HepG2 (cell line): ENCODE measurements at regions not wholly inside any gene's neighbourhood (a gene's known extent, or its start where the extent isn't known, plus 50 kb on each side); places are given as distances from the start of the nearest gene placed in this dataset.
A peak's percentile ranks its signal among the peaks of the same experiment; 100 is the strongest.

Source experiments
- ATM ChIP-seq: fragments of 450-650 bp; IDR thresholded peaks from 2 replicates; pipeline ENCODE4 v1.7.1; 2017; ENCODE audit warnings: mild to moderate bottlenecking, borderline replicate concordance
- DNMT1 ChIP-seq: sonication (generic); formaldehyde crosslinking; IDR thresholded peaks from 2 replicates; pipeline ENCODE4 v1.5.1; 2020; ENCODE audit warnings: mild to moderate bottlenecking, missing genetic modification reagents
- JARID2 ChIP-seq: sonication (generic); formaldehyde crosslinking; IDR thresholded peaks from 2 replicates; pipeline ENCODE4 v1.8.1; 2023; ENCODE audit warnings: missing genetic modification reagents, inconsistent platforms; ENCODE audit not compliant: insufficient replicate concordance
- JUN ChIP-seq: sonication (generic); formaldehyde crosslinking; IDR thresholded peaks from 2 replicates; pipeline ENCODE4 v1.4.0; 2020; ENCODE audit warnings: mild to moderate bottlenecking, missing genetic modification reagents
- LCORL ChIP-seq, 2 experiments: fragments of 450-650 bp in 1 of 2; sonication (generic) in 1 of 2; formaldehyde crosslinking in 1 of 2; IDR thresholded peaks; 2 replicates each; pipeline versions ENCODE4 v1.5.0 to v1.6.1; 2017 to 2020; ENCODE audit warnings: antibody characterized with exemption in 1 of 2, missing genetic modification reagents in 1 of 2
- SMAD9 ChIP-seq: sonication (generic); formaldehyde crosslinking; IDR thresholded peaks from 2 replicates; pipeline ENCODE4 v1.5.1; 2020; ENCODE audit warnings: mild to moderate bottlenecking, missing genetic modification reagents
- TMF1 ChIP-seq: sonication (generic); formaldehyde crosslinking; IDR thresholded peaks from 2 replicates; pipeline ENCODE4 v1.8.1; 2022; ENCODE audit warnings: low read depth, missing genetic modification reagents
- ZBTB3 ChIP-seq: sonication (generic); formaldehyde crosslinking; IDR thresholded peaks from 2 replicates; pipeline ENCODE4 v1.4.0; 2020; ENCODE audit warnings: low read depth, mild to moderate bottlenecking, moderate library complexity, missing genetic modification reagents, borderline replicate concordance
- ZMYM4 ChIP-seq: sonication (generic); formaldehyde crosslinking; IDR thresholded peaks from 2 replicates; pipeline ENCODE4 v1.8.1; 2023; ENCODE audit warnings: mild to moderate bottlenecking, missing genetic modification reagents
- ZNF234 ChIP-seq: sonication (generic); formaldehyde crosslinking; conservative IDR thresholded peaks from 2 replicates; pipeline ENCODE4 v1.5.1; 2020; ENCODE audit warnings: mild to moderate bottlenecking, missing genetic modification reagents
- ZNF30 ChIP-seq: sonication (generic); formaldehyde crosslinking; IDR thresholded peaks from 2 replicates; pipeline ENCODE4 v1.5.0; 2020; ENCODE audit warnings: mild to moderate bottlenecking, missing genetic modification reagents
- ZNF644 ChIP-seq: IDR thresholded peaks from 2 replicates; pipeline ENCODE4 v1.6.1; 2016; ENCODE audit warnings: low read depth
- ZNF83 ChIP-seq: sonication (generic); formaldehyde crosslinking; IDR thresholded peaks from 2 replicates; pipeline ENCODE4 v1.4.0; 2020; ENCODE audit warnings: missing genetic modification reagents, mild to moderate bottlenecking, borderline replicate concordance
- TF ChIP-seq, protein P1 (sequence below), 2 experiments: sonication (generic) in 1 of 2; formaldehyde crosslinking in 1 of 2; IDR thresholded peaks; 2 replicates each; pipeline versions ENCODE4 v1.4.0 to v1.6.1; 2016 to 2020; ENCODE audit warnings: borderline replicate concordance in 1 of 2, low read depth in 1 of 2, mild to moderate bottlenecking in 1 of 2, missing genetic modification reagents in 1 of 2
- TF ChIP-seq, protein P2 (sequence below): sonication (generic); formaldehyde crosslinking; IDR thresholded peaks from 2 replicates; pipeline ENCODE4 v1.4.0; 2020; ENCODE audit warnings: mild to moderate bottlenecking, missing genetic modification reagents
- TF ChIP-seq, protein P3 (sequence below): sonication (generic); formaldehyde crosslinking; IDR thresholded peaks from 2 replicates; pipeline ENCODE4 v1.4.0; 2020; ENCODE audit warnings: mild to moderate bottlenecking, missing genetic modification reagents
- TF ChIP-seq, protein P4 (sequence below): sonication (generic); formaldehyde crosslinking; IDR thresholded peaks from 2 replicates; pipeline ENCODE4 v1.8.1; 2023; ENCODE audit warnings: missing genetic modification reagents, mild to moderate bottlenecking, borderline replicate concordance
- TF ChIP-seq, protein P5 (sequence below): IDR thresholded peaks from 2 replicates; pipeline ENCODE4 v1.6.1; 2016; ENCODE audit warnings: low read depth, control low read depth

DNA sequence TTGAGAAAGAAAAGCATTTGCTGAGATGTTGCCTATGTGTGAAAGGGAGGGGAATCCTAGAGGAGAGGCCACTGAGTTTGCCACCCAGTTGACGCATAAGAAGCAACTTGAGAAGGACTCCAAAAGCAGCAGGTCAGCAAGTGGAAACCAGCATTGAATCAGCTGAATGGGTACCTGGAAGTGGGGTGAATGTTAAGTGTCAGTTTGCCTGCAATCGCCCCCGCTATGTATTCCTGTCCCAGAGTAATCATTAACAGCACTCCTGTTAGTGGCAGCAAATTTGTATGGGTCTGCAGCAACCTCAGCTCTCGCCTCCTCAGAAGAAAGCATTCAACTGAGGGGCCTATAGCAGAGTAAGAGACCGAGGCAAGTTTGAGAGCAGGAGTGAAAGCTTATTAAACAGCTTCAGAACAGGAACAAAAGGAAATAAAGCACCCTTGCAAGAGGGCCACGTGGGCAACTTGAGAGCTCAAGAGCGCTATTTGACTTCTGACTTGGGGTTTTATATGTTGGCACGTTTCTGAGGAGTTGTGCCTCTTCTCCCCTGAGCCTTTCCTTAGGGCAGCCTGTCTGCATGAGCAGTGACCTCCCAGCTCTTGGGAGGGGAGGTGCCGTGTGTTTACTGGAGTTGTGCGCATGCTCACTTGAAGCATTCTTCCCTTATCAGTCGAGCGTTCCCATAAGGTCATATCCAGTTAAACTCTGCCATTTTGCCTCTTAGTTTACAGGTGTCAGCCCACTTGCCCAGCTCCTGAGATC, 122.6 kb upstream of the PHACTR1 start (continued):
- TF ChIP-seq, protein P1, sequence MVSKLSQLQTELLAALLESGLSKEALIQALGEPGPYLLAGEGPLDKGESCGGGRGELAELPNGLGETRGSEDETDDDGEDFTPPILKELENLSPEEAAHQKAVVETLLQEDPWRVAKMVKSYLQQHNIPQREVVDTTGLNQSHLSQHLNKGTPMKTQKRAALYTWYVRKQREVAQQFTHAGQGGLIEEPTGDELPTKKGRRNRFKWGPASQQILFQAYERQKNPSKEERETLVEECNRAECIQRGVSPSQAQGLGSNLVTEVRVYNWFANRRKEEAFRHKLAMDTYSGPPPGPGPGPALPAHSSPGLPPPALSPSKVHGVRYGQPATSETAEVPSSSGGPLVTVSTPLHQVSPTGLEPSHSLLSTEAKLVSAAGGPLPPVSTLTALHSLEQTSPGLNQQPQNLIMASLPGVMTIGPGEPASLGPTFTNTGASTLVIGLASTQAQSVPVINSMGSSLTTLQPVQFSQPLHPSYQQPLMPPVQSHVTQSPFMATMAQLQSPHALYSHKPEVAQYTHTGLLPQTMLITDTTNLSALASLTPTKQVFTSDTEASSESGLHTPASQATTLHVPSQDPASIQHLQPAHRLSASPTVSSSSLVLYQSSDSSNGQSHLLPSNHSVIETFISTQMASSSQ (IDR thresholded peaks at IDR 0.05; ENCODE audit: low read depth) = no peak
- TF ChIP-seq, protein P1 (CRISPR knock-in tag; IDR thresholded peaks at IDR 0.05; ENCODE audit: borderline replicate concordance) = 0 out of 2 replicates have a peak, but pooled peaks have one; percentile 28
- TF ChIP-seq, protein P2, sequence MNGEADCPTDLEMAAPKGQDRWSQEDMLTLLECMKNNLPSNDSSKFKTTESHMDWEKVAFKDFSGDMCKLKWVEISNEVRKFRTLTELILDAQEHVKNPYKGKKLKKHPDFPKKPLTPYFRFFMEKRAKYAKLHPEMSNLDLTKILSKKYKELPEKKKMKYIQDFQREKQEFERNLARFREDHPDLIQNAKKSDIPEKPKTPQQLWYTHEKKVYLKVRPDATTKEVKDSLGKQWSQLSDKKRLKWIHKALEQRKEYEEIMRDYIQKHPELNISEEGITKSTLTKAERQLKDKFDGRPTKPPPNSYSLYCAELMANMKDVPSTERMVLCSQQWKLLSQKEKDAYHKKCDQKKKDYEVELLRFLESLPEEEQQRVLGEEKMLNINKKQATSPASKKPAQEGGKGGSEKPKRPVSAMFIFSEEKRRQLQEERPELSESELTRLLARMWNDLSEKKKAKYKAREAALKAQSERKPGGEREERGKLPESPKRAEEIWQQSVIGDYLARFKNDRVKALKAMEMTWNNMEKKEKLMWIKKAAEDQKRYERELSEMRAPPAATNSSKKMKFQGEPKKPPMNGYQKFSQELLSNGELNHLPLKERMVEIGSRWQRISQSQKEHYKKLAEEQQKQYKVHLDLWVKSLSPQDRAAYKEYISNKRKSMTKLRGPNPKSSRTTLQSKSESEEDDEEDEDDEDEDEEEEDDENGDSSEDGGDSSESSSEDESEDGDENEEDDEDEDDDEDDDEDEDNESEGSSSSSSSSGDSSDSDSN (CRISPR knock-in tag) = no peak
- TF ChIP-seq, protein P3, sequence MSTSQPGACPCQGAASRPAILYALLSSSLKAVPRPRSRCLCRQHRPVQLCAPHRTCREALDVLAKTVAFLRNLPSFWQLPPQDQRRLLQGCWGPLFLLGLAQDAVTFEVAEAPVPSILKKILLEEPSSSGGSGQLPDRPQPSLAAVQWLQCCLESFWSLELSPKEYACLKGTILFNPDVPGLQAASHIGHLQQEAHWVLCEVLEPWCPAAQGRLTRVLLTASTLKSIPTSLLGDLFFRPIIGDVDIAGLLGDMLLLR (CRISPR knock-in tag) = no peak
- 0 out of 2 replicates have a peak, but pooled peaks have one; percentile 16 for TF ChIP-seq ZMYM4 (CRISPR knock-in tag)
- no peak for TF ChIP-seq ZNF30 (CRISPR knock-in tag)
- TF ChIP-seq JUN (CRISPR knock-in tag) = no peak
- TF ChIP-seq ZNF234 = no peak
- no peak for TF ChIP-seq DNMT1 (CRISPR knock-in tag)
- TF ChIP-seq ATM = no peak
- no peak for TF ChIP-seq ZBTB3 (CRISPR knock-in tag)
- TF ChIP-seq LCORL (IDR thresholded peaks at IDR 0.05) = no peak
- no peak for TF ChIP-seq LCORL (CRISPR knock-in tag; IDR thresholded peaks at IDR 0.05)
- no peak for TF ChIP-seq SMAD9 (CRISPR knock-in tag)
- TF ChIP-seq JARID2 (CRISPR knock-in tag) = no peak
- TF ChIP-seq, protein P4, sequence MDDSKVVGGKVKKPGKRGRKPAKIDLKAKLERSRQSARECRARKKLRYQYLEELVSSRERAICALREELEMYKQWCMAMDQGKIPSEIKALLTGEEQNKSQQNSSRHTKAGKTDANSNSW = no peak
- TF ChIP-seq ZNF644 (CRISPR knock-in tag) = peak; percentile 77
- TF ChIP-seq, protein P5, sequence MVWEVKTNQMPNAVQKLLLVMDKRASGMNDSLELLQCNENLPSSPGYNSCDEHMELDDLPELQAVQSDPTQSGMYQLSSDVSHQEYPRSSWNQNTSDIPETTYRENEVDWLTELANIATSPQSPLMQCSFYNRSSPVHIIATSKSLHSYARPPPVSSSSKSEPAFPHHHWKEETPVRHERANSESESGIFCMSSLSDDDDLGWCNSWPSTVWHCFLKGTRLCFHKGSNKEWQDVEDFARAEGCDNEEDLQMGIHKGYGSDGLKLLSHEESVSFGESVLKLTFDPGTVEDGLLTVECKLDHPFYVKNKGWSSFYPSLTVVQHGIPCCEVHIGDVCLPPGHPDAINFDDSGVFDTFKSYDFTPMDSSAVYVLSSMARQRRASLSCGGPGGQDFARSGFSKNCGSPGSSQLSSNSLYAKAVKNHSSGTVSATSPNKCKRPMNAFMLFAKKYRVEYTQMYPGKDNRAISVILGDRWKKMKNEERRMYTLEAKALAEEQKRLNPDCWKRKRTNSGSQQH = no peak
- no peak for TF ChIP-seq ZNF83 (CRISPR knock-in tag)
- TF ChIP-seq TMF1 (CRISPR knock-in tag) = no peak
